CD4-positive, alpha-beta T cell treated with Interleukin-1 beta for 1 hour (primary cell): ENCODE measurements at regions not wholly inside any gene's neighbourhood (a gene's known extent, or its start where the extent isn't known, plus 50 kb on each side); places are given as distances from the start of the nearest gene placed in this dataset.

ENCODE experiments used
- DNase-seq, 2 donors: peaks; one replicate each; pipeline ENCODE4 v3.0.0-alpha.2; 2020 to 2022

DNA sequence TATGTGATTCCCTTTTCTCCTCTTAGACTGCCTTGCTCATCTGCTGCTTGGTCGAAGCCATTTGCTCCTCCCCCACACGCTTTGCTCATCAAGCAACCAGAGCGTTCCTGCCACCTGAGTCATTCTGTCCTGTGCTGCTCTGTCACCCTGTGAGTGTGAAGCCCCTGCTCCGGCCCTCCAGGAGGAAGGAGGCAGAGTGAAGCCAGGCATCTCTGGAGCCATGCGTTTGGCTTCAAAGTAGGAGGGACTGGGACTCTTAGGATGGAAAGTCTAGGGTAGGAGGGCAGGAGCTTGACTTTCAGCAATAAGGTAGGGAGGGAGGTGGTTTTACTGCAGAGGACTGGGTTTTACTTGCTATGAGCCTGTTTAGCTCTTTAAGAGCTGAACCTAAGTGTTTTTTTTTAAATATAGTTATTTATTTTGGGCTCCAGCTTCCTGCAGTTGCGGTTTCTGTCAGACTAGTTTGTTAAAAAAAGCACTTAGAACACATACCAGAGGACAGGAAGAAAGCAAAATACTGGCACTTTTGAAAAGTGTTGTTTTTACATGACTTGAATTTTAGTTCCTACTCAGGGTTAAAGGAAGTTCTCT, 63.6 kb downstream of the SPINK2 start:
- DNase-seq = peak; percentile 56 to 69

DNA sequence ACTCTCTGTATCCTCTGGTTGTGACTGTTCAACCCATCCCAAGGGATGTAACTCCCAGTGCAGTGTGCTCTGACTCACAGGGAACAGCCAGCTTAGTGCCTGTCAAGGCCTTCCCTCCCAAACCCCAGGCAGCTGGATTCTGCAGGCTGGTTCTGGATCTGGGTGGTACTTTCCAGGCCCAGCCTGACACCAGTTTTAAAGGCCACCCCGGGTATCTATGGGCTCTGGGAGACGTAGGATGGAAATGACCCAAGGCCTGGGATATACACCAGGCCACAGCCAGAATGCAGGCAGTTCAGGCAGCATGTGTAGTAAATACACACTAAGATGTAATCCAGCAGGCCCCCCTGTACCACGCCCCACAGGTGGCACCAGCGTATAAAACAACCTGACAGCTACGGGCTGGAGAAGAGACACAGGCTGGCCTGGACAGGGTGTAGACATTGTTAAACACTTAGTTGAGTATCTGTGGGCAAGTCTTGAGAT, 64.2 kb downstream of the SPINK2 start:
- DNase-seq = peak; percentile 21 to 49

DNA sequence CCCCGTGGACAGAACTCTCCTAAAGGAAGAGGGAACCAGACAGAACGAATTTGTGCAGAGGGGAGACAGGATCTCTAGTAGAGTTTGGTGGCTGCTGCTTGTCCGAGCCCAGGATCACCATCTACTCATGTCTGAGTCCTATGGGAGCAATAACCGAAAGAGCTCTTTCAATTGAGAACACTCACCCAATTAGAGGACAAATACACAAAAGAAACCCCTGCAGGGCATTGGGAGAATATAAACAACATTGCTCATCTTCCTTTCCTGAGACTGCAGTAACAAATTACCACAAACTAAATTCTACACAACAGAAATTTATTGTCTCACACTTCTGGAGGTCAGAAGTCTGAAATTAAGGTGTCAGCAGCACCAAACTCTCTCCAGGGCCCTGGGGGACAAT, 65.6 kb downstream of the SPINK2 start:
- DNase-seq = no peak

DNA sequence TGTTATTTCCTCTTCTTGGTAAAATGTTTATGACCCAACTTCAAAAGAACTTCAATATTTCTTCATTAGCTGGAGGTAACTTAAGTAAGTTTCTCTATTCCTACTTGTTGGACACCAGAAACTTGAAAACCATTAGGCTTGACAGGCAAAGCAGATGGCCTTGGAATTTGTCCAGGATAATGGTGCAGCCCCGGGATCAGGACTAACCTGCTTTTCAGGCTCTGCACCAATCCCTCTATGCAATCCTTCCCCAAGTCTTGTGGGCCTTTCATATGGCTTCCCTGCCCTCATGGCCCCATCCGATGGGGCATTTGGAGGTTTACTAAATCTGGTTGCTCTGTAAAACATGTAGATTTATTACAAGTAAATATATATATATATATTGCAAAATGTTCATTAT, 68.5 kb downstream of the SPINK2 start:
- DNase-seq = no peak

DNA sequence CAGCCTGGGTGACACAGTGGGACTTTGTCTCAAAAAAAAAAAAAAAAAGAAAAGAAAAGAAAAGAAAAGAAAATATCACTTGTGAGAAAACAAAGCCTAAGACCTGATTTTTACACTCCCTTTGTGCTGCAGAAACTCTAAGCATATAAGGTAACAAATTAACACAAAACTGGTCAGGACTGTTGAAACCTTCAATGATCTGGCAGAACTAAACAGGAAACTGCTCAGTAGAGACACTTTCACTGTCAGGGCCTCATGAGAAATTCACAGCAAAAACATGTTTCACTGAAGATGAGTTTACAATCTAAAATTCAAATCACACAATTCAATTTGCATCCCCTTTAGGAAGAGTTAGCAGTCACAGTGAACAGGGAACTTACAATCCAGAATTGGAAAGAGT, 69.1 kb upstream of the HOPX start:
- DNase-seq = no peak

DNA sequence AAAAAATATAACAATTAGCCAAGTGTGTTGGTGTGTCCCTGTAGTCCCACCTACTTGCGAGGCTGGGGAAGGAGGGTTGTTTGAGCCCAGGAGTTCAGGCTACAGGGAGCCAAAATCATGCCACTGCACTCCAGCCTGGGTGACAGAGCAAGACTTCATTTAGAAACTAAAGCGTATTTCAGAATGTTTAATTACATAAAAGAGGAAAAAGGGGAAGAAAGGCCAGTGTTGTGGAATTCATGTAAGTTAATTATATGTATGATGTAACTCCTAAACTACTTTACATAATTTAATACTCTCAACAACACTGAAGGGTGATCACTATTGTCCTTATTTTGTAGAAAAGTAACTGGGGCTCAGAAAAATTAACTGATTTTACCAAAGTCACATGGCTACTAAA, 67.2 kb upstream of the HOPX start:
- DNase-seq = no peak

DNA sequence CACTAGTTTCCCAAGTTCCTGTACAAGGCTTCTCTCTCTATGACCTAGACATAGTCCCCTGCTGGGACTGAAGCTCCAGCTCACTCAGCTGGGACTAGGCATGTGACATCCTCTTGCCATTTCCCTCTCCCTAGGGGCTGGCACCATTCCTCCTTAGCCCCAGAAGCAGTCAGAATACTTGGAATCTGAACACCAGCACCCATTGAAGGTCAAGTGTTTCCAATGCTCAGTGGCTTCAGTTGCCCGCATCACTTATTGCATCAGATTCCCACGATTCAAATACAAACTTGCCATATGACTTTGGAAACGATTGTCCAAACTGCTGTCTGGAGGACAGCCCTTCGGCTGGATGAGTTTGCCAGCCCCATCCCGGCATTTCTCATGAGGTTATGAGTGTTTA, 65.5 kb upstream of the HOPX start:
- DNase-seq = no peak

DNA sequence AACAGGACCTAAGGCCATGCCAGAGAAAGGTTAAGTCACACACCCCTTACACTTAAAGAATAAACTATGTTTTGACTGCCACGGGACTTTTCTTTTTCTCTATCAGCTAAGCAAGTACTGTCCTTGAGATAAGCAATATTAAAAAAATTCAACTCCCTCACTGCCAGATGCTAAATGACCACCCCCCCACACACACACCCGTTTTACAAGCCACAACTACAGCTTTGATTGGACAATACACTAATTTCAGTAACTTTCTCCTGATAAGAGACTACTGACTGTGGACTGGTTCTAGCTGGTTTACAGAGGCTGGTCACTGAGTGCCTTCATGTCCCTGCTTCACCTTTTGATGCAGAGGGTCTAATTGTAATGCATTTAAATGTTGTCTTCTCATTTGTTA, 63.9 kb upstream of the HOPX start:
- DNase-seq = no peak

DNA sequence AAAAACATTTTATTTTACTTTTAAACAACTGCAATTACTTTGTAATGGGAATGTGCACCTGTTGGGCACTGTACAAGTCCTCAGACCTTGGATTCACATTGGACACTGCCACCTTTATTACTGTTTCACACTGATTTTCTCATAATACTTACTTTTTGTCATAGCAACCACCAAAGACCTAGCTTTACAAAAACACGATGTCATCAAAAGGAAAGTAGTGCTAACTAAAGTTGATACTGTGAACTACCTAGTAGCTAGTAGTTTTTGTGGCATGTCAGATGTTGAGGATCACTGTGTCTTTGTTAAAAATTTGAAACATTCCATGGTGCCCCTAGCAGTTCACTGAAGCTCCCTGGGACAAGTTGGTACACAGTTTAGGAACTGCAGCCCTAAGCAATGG, 62.9 kb upstream of the HOPX start:
- no peak for DNase-seq

DNA sequence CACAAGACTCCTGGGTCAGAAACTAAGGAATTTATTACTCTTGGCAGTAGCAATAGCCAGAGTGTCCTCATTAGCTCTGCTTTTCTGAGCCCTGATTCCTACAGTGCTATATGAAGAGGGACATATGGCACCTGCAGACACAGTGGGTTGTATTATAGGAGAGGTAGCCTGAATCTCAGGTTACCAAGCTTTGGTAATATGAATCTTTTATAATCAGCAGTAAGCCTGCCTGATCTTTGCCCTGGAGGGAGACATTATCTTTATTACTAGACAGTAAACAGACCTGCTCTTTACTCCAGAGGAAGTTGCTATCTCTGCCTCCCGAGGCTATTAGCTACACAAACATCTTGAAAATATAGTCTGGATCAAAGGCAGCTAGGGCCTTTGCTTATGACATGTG, 62.5 kb upstream of the HOPX start:
- no peak for DNase-seq

DNA sequence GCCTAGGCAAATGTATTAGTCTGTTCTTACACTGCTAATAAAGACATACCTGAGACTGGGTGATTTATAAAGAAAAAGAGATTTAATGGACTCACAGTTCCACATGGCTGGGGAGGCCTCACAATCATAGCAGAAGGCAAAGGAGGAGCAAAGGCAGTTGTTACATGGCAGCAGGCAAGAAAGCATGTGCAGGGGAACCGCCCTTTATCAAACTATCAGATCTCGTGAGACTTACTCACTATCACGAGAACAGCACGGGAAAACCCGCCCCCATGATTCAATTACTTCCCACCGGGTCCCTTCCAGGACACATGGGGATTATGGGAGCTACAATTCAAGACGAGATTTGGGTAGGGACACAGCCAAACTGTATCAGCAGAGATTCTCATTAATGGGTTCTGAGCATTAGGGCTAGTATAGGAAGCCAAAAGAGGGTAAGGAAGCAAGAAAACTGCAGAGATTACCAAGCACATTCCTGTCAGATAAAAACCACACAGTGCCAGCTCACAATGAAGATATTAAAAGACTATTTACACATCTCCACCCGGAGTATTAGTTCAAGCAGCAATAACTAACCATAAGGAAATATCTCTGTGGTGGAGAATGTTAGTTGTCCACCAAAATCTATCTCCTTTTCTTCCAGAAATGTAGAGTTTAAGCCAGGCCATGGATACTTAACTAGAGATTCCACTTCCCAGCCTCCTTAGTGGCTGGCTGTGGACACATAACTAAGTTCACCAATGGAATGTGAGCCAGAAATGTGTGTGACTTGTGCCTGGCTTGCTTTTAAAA, 61.2 kb upstream of the HOPX start:
- no peak for DNase-seq

DNA sequence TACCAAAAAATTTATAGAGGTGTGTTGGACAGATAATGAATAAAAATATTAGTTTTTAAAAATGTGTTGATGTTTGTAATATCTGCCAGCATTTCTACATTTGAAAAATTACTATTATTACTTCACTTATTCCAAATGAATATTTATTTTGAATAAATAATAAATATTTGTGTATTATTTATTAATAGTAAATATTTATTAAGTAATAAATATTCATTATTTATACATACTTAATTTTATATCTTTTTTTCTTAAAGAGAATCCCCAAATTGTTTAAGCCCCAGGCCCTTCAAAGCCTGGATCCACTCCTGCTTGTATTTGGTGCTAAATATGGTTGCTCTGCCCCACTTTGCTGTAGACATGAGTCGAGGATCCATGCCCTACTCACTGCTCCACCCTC, 60.5 kb upstream of the HOPX start:
- no peak for DNase-seq

DNA sequence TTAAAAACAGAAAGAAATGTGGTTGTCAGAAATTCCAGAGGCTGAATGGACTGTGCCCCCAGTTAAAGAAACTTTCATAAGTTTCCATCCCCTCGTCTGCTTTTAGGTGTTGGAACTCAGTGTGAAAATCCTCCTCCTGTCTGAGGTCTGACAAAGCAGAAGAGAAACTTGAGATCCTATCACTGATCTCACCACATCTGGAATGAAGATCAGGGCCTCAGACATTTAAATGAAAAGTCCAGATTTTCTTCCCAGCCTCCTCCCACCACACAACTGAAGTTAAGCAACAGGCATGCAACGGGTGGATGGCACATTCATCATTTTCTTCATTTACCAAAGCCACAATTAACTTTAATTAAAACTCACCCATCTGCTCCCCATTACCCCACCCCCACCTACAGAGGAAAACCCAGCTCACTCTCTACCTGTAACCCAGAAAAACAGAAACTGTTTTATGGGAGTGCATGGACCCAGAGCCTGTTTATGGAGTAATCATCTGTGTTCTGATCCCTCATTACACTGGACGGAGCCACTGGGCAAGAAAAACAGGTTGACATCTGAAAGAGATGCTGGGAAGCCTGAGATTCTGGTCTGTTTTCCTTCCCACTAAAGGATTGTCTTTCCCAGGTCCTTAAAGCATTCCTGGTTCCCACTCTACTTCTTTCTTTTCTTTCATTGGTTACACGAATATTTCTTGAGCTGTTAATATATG, 58.1 kb upstream of the HOPX start:
- no peak for DNase-seq

DNA sequence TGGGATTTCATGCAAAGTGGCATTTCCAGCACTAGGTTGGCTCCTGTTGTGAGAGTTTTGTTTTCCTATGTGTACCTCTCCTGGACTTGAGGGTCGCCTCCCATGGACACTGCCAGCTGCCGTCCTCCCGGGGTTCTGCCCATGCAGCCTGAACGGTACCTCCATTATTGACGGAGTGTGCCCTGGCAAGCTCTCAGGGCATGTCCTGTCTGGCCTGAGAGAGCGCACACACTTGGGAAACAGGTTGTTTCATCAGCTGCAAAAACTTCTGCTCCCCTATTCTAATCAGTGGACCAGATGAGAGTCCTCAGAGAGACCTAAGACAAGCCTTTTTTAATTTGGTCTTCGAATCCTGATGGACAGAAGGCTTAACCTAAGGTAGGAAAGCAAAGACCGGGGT, 56.6 kb upstream of the HOPX start:
- no peak for DNase-seq

DNA sequence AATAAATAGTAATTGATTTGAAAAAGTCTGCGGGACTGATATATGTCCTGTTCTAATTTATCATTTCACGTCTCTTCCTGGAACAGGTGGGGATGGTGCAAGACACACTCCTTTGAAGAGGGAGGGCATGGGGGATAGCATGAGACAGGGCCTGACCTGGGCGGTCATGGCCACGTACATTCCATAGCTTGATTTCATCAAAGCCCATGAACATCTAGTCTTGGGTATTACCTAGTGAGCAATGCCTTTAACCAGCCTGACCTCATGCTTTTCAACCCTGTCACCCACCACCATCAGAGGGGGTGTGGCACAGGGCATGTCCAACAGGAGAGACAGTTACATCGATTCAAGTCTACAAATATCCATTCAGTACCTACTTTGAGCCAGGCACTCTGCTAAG, 52.3 kb upstream of the HOPX start:
- DNase-seq = no peak

DNA sequence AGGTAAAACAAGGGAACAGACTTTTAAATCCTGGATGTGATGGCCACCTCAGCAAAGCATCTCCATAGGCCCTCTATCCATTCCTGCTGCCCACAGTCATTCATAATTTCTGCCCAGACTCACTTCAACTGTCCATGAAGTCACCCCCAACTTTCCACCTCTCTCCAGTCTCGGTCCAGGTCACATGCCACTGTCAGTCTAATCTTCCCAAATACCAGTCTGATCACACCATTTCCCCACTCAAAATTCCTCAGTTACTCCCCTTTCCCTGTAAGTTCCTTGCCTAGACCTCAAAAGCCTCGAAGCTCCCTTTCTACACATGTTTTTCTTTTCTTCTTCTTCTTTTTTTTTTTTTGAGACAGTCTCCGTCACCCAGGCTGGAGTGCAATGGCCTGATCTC, 51.2 kb upstream of the HOPX start:
- no peak for DNase-seq

DNA sequence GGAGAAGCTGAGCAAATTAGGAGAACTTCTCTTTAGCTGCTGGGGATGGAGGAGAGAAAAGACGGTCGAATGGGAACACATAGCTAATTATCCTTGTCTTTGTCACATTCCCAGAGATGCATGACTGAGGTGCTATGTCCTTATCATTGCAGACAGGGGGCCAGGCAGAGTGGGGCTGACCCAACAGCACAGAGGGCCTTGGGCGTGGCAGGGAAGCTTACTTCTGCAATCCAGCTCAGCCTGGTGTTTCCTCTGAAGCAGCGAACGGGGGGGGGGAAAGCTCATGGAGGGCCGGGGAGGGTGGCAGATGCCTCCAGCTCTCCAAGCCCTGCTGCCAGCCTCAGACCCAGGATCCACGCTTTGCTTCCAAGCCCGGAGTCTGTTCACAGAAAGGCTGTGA, 50.8 kb upstream of the HOPX start:
- peak in 1 of 2 donors; percentile 31 for DNase-seq
